ENCODE measurements at regions not wholly inside any gene's neighbourhood (a gene's known extent, or its start where the extent isn't known, plus 50 kb on each side); places are given as distances from the start of the nearest gene placed in this dataset.

- H3K27me3 ChIP-seq = no peaks in the 10 kb centered on the region
- intact Hi-C loops (cut with DNase I) = no loop called here
- no peaks in the 10 kb centered on the region for H3K36me3 ChIP-seq
- H3K27ac ChIP-seq = no peak overlapping the region
- no peak for DNase-seq
- 45 to 67% methylated on average over 2 of the region's 2 CpGs for WGBS, 2 donors
- H3K4me1 ChIP-seq = no peaks in the 10 kb centered on the region
- H3K9me3 ChIP-seq = no peaks in the 10 kb centered on the region
- TF ChIP-seq CTCF (IDR thresholded peaks at IDR 0.05) (no peak), POLR2A (IDR thresholded peaks at IDR 0.05) (no peak)
- no peak overlapping the region for H3K4me3 ChIP-seq
Observed at GRCh38 chr4:156659570-156659969, 312.0 kb downstream of the PDGFC start.

- no peak for DNase-seq
- no peaks in the 10 kb centered on the region for H3K4me1 ChIP-seq
- H3K9me3 ChIP-seq = no peaks in the 10 kb centered on the region
- H3K27me3 ChIP-seq = no peaks in the 10 kb centered on the region
- no peaks in the 10 kb centered on the region for H3K36me3 ChIP-seq
- no peak overlapping the region for H3K4me3 ChIP-seq
- H3K27ac ChIP-seq = no peak overlapping the region
- TF ChIP-seq CTCF (IDR thresholded peaks at IDR 0.05) (no peak), POLR2A (IDR thresholded peaks at IDR 0.05) (no peak)
- intact Hi-C loops (cut with DNase I) = no loop called here
- 46 to 59% methylated on average over 2 of the region's 2 CpGs for WGBS, 2 donors
Observed at GRCh38 chr4:156656896-156657295, 314.7 kb downstream of the PDGFC start.

GRCh38 chr4:156654410-156654809, 317.2 kb downstream of the PDGFC start:
- DNase-seq = no peak
- Histone ChIP-seq H3K4me3 (no peak overlapping the region), H3K27me3 (no peaks in the 10 kb centered on the region), H3K36me3 (no peaks in the 10 kb centered on the region), H3K4me1 (no peaks in the 10 kb centered on the region), H3K9me3 (no peaks in the 10 kb centered on the region), H3K27ac (no peak overlapping the region)
- 89% methylated on average over 5 of the region's 5 CpGs for WGBS, 2 donors
- intact Hi-C loops (cut with DNase I) = no loop called here
- TF ChIP-seq POLR2A (IDR thresholded peaks at IDR 0.05) = no peak
- TF ChIP-seq CTCF (IDR thresholded peaks at IDR 0.05) = no peak

GRCh38 chr4:156643826-156644225, 327.8 kb downstream of the PDGFC start:
- no peak overlapping the region for H3K4me3 ChIP-seq
- no peaks in the 10 kb centered on the region for H3K9me3 ChIP-seq
- intact Hi-C loops (cut with DNase I) = no loop called here
- no peak for DNase-seq
- no peaks in the 10 kb centered on the region for H3K4me1 ChIP-seq
- H3K27ac ChIP-seq = no peak overlapping the region
- no peaks in the 10 kb centered on the region for H3K27me3 ChIP-seq
- TF ChIP-seq POLR2A (IDR thresholded peaks at IDR 0.05) = no peak
- no peak for TF ChIP-seq CTCF (IDR thresholded peaks at IDR 0.05)
- no peaks in the 10 kb centered on the region for H3K36me3 ChIP-seq

GRCh38 chr4:156642161-156642560, 329.4 kb downstream of the PDGFC start:
- no peak overlapping the region for H3K4me3 ChIP-seq
- no peak for DNase-seq
- H3K9me3 ChIP-seq = no peaks in the 10 kb centered on the region
- intact Hi-C loops (cut with DNase I) = no loop called here
- TF ChIP-seq POLR2A (IDR thresholded peaks at IDR 0.05) (no peak), CTCF (IDR thresholded peaks at IDR 0.05) (no peak)
- no peaks in the 10 kb centered on the region for H3K36me3 ChIP-seq
- no peaks in the 10 kb centered on the region for H3K27me3 ChIP-seq
- no peak overlapping the region for H3K27ac ChIP-seq
- WGBS, 2 donors = 76 to 87% methylated on average over 3 of the region's 3 CpGs
- no peaks in the 10 kb centered on the region for H3K4me1 ChIP-seq

Measured in esophagus squamous epithelium (tissue), 5 donors.